ENCODE measurements at regions not wholly inside any gene's neighbourhood (a gene's known extent, or its start where the extent isn't known, plus 50 kb on each side); places are given as distances from the start of the nearest gene placed in this dataset.

DNA sequence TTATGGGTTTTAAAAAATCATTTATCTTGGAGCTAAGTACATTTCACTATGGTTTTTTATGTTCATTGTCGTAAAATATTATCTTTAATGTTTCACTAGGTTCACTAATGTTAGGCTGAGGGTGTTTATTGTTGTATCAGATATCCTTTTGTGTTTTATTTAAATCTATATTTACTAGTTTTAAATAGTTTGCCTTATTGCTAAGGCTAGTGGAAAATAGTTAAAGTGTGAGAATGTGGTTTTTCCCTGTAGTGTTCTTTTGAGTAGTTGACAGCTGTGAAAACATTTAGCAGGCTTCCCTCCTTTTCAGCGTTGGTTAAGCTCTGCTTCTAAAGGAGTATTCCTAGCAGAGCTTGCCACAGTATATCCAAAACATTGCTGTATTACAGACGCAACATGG, 139.0 kb downstream of the TM9SF2 start:
- DNase-seq (ENCODE audit: low read depth), result no peak

DNA sequence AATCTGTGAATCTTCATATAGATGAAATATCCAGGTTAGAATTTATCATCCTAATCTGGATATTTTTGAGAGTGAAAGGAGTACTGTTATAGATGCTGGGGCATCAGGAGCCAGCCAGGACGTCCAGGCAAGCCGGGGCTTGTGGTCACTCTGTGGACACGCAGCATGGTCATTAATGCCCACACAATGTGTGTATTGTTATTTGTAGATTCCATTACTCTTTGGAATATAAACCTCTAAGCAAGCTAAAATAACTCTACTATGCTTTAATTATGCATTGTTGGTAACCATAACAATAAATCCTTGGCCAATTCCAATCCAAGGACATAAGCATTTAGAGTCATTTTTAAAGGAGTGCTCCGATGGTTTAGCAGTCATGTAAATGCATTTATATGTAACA, 137.9 kb downstream of the TM9SF2 start:
- no peak for DNase-seq (ENCODE audit: low read depth)

GRCh38 chr13:99636728-99637353, 135.6 kb downstream of the TM9SF2 start:
- DNase-seq (ENCODE audit: low read depth), result no peak

DNA sequence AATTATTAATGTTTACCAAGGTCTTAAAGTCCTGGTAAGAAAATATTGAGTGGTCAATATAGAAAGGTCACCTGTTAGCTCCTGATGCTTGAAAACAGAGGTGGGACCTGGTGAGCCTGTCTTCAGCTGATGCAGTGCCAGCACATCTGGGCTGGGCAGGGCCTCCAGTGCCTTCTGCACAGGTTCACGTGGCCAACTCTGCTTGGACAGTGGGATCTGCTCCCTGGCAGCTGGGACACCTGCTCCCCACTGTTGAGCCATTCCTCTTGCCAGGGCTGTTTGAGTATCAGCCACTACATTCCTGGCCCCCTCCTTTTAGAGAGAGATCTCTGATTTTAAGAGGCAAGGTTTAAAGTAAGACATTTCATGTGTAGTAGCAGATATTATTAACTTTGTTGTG, 135.0 kb downstream of the TM9SF2 start:
- no peak for DNase-seq (ENCODE audit: low read depth)

DNA sequence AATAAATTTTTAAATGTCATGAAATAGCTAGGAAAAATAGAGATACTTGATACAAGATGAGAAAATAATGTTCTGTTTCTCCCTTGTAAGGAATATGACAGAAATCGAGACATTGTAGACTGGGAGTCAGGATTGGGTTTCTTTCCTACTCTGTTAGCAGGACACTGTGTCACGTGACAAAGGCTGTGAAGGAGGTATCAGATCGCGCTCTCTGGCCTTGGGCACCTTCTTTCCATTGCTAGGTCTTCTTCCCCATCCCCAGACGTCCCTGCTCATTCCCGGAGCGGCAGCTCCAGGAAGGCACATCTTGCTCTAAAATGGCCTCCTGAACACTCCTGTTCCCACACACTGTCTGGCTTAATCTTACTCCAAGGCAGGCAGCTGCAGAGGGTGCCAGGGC, 133.4 kb downstream of the TM9SF2 start:
- no peak for DNase-seq (ENCODE audit: low read depth)

- no peak for DNase-seq (ENCODE audit: low read depth)
Measured at GRCh38 chr13:99630269-99630898, 129.1 kb downstream of the TM9SF2 start.

GRCh38 chr13:99629641-99630040, 128.4 kb downstream of the TM9SF2 start:
- DNase-seq (ENCODE audit: low read depth), result no peak

DNA sequence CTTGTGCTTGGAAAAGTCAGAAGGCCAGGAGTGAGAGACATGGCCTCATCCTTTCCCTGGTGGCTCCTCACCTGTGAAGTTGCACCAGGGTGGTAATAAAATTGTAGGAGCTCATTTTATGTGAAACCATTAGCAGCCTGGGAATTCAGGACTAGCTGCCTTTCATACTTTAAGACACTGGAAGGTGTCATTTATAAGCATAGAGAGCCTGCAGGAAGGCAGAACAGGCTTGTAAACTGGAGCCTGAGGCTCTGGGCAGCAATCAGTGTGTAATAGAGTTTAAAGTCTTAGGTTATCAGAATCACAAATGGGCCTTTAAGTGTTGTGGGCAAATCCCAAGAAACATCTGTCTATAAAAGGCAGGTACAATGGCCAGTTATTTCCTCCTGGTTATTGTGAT, 127.2 kb downstream of the TM9SF2 start:
- DNase-seq (ENCODE audit: low read depth), result no peak

- peak; percentile 43 for DNase-seq (ENCODE audit: low read depth)
Measured at GRCh38 chr13:99626461-99627082, 125.3 kb downstream of the TM9SF2 start.

GRCh38 chr13:99624936-99625540, 123.8 kb downstream of the TM9SF2 start:
- DNase-seq (ENCODE audit: low read depth), result no peak

DNA sequence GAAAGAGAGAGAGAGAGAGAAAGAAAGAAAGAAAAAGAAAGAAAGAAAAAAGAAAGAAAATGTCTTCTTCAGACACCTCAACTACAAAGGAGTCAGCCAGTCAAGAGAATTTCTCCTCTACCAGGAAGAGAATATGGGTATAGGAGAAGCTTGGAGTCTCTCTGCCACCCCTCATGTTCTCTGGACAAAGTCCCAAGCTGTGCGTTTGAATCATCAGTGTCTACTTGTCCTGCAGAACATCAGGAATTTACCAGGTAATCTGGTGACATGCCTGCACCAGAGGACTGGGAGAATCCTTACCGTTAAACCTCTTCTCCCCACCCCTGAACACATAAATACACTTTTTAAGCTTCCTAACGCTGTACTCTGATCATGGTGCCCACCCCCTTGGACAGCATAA, 119.5 kb downstream of the TM9SF2 start:
- no peak for DNase-seq (ENCODE audit: low read depth)

DNA sequence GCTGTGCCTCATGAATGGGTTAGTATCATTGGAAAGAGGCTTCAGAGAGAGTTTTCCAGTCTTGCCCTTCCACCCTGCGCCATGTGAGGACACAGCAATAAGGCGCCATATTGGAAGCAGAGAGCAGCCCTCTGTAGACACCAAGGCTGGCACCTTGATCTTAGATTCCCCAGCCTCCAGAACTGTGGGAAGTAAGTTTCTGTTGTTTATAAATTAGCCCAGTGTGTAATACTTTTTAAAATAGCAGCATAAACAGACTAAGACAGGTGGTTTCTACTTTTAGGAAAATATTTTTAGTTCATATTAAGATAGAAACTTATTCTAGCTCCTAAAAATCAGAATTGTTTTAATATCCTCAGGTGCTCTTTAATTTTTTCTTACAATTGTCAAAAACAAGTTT, 117.9 kb downstream of the TM9SF2 start:
- DNase-seq (ENCODE audit: low read depth), result no peak

DNA sequence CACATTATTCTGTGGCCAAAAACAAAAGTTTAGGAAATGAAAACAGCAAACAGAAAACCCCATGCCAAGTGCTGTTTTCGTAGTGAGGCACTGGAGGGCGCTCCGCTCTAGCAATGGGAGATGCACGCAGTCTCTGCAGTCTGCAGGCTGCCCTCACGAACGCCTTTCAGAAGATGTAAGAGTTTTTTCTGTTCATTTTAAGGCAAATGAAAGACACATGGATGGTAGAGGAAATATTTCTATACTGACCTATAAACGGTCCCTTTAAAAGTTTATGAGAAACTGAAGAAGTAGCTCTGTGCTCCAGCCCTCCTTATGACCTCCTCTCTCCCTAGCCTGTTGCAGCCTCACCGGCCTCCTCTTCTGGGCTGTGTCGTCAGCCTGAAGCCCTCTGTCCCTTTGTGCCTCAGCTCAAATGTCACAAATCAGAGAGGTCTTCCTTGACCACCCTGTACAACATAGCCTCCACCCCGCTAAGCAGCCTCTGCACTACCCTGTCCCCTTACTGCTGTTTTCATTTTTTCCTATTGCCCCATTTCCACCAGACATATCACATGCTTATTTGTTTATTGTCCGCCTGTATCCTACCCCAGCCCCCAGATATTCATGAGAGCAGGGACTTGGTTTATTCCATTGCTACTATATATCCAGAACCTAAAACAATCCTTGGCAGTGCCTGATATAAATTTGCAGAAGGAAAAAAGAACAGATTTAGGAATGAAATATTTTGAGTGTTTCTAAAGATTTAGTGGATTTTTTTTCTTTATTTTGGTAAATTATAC, 116.4 kb downstream of the TM9SF2 start:
- DNase-seq (ENCODE audit: low read depth), result no peak

GRCh38 chr13:99614465-99614885, 113.2 kb downstream of the TM9SF2 start:
- no peak for DNase-seq (ENCODE audit: low read depth)
